GOT3 (cell line): ENCODE measurements at regions not wholly inside any gene's neighbourhood (a gene's known extent, or its start where the extent isn't known, plus 50 kb on each side); places are given as distances from the start of the nearest gene placed in this dataset.

ENCODE experiments used
- DNase-seq: peaks from one replicate; lab custom pipeline; 2025; ENCODE audit warnings: mixed read lengths; lab: John Stamatoyannopoulos, UW

DNA sequence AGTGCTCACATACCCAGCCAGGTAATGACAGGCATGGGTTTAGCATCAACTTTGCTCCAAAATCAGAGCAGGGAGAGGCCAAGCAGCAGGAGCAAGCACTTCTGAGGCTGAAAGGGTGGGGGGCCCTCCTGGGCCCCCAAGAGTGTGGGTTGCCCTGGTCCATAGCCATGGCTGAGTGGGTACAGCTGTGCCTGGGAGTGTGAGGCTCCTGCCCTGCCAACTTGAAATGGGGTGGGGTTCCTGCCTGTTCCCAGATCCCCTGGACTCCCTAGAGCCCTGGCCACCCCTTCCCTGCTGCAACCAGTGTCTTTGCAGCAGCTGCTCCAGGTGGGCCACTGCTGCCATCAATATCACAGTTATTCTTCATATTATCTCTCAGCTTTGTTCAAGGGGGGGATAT is 1224.2 kb upstream of the GJE1 start:
- DNase-seq, result no peak

DNA sequence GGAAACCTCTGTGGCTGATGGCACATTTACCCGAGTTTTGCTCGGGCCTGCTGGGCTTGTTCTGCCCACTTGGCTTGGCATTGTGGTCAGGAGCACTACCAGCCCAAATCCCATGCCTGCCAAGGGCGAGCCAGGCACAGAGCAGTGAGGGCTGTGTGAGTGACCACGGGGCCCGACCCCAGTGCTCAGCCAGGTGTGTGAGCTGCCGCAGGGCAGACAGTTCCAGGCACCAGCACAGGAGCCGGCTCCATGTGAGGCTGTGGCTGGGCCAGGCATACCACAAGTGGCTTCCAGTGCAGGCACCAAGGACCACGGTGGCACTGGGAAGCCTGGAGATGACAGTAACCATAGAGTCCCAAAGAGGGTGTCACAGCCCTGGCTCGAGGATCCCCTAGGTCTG is 1225.5 kb upstream of the GJE1 start:
- no peak for DNase-seq

DNA sequence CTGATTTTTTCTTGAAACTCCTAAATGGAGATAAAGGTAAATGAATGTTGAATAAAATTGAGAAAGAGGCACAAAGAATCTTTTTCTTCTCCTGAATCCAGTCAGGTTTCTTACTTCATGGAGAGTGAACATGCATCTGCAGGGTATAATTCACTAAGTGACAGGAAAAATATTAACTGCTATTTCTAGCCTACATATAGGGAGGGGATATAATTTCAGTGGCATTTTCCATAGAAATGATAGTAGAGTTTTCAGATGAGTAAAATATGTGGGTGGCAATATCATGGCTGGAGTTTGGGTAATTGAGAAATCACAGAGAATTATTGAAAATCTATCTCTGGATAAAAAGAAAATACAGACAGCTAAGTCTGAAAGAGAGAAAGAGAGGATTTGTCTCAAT is 1227.0 kb upstream of the GJE1 start:
- no peak for DNase-seq

DNA sequence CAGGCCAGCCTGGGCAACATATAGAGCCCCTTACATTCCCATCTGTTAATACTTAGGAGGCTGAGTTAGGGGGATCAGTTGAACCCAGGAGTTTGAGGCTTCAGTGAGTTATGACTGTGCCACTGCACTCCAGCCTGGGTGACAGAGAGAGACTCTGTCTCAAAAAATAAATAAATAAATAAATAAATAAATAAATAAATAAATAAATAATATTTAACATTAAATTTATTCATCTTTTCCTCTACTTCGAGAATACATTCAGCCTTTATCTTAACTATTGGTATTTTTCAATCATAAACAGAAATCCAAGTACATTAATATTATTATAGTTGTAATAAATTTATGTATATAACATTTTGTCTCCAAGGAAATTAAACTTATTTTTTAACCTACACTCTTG is 1227.7 kb upstream of the GJE1 start:
- DNase-seq, result no peak

DNA sequence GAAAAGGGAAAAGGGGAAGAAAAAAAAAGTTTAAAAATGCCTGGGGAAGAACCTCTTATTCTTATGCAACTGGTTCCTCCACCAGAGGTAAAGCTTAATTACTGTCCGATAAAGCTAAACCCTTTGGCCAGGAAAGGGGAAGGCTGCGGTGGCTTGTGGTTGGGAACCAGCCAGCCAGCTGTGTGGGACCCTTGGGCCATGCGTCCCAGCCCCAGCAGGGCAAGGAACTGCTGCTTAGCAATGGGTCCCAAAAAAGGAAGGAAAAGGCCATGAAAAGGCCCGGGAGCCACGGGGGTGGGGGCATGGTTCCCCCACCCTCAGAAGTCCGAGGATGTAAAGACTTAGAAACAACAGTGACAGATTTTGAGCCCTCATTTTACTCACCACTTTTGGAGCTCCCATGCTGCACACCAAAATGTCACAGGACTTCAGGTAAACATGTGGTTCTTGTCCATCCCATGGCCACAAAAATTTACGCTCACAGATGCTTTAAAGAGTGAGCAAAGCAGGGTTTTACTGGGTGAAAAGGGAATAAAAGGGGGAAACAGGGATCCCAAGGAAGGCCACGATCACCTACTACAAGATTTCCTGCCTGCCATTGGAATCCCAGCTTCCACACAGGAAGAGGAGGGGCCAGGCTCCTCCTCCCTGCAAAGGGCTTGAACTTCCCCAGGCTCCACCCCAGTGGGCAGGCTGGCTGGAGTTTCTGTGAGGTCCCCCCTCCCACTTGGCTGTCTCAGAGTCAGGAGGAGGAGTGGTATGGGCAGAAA is 1234.7 kb upstream of the GJE1 start:
- no peak for DNase-seq

DNA sequence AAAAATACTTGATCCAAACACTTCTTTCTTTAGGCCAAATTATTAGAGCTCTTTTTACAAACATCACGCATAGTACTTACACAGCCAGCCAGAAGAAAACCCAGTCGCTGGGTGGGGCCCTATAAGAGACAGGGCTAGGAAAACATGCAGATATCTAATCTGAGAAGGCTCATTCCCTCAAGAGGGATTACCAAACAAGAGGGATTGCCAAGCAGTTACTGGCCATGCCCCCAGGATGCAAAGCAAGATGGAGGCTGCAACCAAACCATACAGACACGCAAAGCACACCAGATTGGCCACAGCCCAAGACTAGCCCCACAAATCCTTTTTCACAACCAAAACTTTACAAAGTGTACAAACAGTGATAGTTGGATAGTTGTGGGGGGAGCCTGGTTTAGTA is 1235.4 kb upstream of the GJE1 start:
- DNase-seq, result no peak

DNA sequence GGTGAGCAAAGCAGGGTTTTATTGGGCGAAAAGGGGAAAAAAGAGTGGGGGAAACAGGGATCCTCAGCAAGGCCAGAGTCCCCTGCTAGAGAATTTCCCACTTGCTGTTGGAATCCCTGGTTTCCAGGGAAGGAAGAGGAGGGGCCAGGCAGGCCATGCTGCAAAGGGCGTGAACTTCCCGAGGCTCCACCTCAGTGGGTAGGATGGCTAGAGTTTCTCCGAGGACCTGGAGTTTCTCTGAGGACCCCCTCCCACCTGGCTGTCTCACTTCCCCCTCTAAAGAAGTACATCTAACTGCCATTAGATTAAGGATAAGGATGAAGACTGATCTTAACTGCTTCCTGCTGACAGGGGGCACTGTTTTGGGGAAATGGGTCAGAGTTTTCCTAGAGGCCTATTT is 1239.3 kb upstream of the GJE1 start:
- no peak for DNase-seq

DNA sequence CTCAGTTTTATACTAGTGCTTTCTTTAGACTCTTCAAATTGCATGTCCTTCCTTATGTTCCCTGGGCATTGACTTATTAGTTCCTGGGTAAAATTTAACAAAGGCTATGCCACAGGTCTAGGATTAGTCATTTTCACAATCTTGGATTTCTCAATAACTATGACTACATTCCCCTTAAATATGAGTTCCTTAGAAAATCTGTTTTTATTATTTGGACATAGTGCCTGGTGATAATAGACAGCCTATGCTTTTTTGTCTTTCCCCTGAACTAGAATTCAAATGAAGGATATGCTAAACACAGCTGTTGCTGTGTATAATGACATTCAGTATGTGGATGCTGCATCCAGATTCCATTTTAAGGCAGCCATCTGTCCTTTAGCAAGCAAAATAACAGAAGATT is 1252.8 kb upstream of the GJE1 start:
- no peak for DNase-seq

DNA sequence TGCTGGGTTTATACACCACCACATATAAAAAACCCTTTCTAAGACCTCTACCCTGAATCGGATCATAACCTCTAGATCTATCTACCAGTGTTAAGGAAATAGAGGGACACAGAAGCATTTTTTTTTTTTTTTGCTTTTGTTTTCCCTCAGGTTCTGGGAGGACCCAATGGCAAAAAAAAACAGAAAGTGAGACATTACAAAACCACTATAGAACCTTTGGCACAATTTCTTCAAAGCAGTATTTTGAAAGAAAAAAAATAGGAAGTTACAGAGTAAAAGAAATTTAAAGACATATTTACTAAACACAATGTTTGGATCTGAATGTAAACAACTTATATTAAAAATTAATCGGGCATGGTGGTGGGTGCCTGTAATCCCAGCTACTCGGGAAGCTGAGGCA is 1258.7 kb upstream of the GJE1 start:
- DNase-seq, result no peak

DNA sequence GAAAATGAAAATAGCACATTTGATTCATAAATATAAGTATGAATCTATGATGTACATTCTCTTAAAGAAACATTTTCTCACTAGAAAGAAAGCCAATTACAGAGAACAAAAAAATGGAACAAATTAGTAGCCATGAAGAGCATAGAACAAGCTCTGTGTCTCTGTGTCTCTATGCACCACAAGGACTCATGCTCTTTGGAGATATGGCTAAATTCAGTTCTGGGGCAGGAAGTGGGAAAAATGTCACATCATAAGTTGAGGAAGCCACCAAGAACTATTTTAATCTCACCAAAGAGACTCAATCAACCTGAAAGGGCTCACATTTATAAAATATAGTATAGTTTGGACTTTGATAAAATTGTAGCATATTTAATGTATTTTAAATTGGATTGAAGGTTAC is 1259.8 kb upstream of the GJE1 start:
- no peak for DNase-seq

DNA sequence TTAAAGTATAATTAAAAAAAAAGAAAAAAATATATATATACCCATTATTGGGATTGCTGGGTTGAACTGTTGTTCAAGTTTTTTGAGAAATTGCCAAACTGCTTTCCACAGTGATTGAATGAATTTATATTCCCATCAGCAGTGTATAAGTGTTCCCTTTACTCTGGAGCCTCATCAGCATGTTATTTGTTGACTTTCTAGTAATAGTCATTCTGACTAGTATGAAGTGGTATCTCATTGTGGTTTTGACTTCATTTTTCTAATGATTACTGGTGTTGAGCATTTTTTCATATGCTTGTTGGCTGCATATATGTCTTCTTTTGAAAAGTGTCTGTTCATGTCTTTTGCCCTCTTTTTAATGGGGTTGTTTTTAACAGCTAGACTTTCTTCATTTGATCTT is 1260.8 kb upstream of the GJE1 start:
- DNase-seq, result no peak

DNA sequence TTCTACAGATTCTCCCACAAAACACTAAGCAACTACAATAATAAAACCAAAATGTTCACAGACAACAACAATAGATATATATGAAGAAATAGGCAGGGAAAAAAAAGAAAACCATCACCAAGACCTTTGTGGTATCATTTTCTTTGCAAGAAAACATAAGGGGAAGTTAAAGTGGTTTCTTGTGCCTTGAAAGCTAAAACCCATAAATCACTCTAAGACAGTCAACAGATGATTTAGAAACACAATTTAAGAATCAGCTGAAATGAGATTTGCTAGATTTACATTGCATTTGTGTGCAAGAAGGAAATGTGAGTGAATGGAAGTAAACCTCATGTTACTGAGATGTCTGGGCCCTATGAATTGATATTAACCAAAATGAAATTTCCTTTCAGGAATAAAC is 1265.4 kb upstream of the GJE1 start:
- DNase-seq, result no peak

DNA sequence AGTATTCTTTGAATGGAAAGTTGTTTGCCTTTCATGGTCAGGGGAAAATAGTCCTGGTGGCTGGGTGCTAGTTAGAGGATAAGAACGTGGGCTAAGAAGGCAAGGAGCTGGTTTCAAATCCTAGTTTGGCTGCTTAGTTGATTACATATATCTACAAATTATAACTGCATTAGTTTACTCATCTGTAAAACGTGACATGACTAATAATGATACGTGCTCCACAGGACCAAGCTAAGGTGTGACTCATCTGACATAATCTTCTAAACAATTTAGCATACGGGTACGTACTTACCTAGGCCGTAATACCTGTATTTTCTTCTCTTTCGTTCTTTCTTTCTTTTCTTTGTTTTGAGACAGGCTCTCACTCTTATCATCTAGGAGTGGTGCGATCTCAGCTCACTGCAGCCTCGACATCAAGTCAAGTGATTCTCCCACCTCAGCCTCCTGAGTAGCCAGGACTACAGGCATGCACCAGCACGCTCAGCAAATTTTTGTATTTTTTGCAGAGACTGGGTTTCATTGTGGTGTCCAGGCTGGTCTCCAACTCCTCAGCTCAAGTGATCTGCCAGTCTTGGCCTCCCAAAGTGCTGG is 1274.2 kb upstream of the GJE1 start:
- DNase-seq, result no peak

DNA sequence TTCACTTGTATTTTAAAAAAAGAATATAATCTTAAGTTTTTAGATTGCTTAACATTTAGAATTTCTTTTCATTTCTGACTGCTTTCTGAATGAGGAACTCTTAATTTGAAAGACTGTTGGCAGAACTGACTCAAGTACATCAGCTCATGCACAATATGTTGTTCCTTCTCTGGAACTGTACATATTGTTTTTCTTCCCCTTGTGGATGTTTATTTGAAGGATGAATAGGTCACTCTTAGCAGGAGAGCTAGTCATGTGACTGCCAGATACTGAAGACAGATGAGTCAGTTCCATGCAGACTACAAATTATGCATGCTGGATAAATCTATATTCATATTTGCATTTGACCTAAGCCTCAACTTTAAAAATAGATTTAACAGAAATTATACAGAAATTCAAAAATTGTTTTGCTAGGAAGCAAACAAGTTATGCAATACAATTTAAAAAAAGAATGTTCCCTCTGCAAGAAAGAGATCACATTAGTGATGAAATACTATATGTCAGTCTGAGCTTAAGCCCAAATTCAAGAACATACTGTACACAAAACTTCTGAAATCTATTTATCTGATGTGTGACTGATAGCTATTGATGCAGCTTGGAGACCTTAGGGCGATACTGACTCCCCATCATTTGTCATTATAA is 1274.9 kb upstream of the GJE1 start:
- no peak for DNase-seq

DNA sequence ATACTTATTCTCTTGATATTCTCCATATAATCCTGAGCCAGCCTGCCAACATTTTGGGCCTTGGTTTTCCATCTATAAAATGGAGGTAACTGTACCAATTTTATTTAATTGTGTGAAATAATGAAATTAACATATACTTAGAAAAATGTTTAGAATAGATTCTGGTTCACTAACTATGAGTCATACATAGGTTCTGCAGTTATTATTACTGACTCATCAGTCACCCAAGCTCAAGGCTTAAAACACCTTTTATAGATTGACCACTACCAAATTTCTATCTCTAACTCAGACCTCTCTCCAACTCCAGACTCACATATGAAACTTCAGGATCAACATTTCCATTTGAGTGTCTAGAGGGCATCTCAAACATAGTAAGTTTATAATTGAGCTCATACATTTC is 1277.2 kb upstream of the GJE1 start:
- no peak for DNase-seq

DNA sequence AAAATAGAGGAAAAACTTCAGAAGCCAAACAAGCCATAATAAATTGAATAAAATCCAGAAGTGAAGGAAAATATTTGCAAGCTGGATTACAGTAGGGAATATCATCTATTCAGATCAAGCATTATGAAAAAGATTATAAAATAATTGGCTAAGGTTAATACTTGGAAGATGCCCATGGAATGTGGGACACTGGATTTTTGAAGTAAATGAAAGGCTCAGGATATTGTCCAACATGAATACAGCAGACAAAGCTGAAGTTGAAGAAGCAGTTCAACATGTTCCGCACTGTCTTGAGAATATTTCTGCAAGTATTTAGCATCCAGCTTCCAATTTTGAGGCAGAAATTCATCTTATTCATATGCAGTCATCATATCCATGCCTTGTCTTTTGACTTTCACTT is 1278.4 kb upstream of the GJE1 start:
- DNase-seq, result no peak

DNA sequence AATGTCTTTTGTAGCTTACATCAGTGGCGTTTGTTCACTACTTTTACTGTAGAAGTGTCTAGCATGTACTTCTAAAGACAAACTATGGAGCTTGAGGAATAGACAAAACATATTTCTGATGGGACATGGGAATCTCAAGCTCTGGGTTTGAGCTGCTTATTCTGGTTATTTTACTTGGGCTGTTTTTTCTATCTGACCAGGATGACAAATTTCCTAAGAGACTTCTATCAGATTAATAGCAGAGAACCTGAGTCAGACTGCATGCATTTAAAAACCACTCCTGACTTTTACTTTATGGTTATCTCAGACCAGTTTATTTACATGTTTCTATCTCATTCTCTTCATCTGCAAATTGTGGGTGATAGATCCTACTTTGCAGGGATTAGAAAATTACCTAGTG is 1282.3 kb upstream of the GJE1 start:
- DNase-seq, result no peak

DNA sequence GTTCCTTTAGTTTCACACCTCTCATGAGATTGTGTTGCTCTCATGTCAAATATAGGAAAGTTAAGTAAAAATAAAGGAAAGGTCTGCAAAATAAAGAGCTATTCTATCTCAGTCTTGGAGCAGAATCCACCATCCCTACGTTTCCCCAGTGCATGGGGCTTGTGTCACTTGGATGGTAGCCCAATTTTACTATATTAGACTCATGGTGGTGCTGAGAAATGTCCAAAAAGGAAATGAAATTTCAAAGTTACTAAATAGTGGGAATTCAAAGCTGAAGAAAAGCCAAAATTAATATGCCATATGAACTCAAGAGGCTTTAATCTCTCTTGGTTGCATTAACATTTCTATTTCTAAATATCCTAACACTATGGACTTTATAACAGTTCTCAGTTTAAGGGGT is 1283.3 kb upstream of the GJE1 start:
- DNase-seq, result no peak

DNA sequence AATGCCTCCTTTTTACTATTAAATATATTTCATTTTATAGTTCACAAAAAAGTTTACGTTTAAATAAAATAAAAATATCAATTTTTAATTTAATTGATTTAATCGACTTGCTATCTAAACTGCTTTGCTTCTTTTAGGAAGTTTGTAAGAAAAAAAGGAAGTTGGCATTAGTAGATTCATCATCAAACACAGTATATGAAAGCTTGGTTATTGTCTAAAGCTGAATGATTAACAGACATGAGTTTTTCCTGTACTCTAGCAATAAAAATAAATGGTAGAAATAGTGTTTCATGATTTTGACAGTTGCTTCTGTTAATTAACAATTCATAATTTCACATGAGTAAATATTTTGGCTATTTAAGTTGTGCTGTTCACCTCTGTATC is 1285.5 kb upstream of the GJE1 start:
- DNase-seq, result no peak

DNA sequence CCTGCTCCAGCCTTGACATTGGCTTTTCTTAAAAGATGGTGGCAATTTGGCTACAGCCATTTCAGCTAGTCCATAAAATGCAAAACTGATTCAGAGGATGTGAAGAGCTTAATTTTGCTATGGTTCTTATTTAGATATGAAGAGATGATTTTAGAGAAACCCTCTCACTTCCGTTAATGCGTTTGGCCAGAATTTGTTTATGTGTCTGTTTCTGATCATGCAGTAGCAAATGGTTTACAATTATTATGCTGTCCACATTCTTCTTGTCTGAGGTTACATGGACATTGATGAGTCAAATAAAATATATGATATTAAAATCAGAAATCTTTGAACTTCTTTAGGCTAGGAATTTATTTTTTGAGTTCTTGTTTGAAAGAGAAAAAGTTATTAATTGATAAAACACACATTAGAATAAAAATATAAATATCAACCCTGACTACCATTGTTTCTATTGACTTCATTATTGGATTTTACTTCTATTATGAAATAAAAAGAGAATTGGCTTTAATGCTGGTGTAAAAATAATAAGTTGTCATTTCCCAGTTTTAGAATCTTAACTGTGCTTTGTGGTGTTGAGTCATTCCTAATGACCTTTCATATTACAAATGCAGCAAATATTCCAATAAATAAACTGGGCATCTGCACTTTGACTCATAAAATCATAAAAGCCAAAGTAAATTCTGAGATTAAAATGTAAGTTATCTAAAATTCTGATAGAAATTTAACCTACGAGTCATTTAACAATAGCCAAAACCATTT is 1286.0 kb upstream of the GJE1 start:
- no peak for DNase-seq

DNA sequence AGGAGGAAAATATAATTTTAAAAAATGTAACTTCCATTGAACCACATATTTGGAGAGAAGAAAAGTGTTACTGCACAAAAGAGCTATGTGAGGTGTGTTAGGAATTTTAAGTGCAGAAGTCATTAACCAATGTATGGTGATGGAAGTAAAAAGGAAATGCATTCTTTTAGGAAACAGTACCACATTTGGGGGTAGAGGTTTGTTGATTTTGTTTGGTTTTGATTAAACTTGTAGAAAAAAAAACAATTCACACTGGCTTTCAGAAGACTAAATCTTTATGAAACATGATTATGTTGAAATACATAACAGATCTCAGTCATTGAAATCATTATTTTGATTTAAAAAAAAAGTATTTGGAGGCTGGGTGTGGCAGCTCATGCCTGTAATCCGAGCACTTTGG is 1287.0 kb upstream of the GJE1 start:
- no peak for DNase-seq

DNA sequence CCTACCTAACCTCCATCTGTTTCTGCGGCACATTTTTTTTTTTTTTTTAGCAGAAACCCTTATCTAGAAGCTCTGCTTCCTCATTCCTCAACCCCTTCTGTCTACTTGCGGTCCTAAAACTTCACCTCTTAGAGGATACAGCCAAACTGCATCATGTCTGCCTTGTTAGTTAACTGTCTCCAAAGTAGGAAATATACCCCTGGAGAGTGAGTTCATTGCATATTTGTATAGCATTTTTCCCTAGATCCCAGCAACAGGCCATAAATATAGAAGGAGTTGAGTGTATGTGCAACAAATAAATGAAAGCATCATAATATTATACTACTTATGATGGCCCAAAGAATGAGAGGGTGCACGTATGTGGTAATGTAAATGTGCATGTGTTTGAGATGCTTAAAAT is 1288.6 kb upstream of the GJE1 start:
- no peak for DNase-seq

DNA sequence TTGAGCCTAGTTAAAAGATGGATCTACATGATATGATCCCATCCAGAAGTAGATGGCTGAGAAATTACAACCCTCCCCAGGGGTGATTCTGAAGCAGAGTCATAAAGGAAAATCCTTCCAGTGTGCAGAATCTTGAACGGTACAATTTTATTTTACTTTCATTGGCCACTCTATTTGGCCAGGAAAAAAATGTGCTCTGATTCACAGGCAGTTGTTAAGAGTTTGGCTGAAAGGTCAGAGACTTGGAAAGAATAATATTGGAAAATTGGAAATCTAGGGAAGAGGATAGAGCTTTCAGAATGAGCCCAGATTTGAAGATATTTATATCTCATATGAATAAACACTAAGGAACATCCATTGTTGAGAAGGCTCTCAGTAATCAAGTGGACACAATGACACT is 1299.3 kb upstream of the GJE1 start:
- no peak for DNase-seq
